ENCODE measurements at regions not wholly inside any gene's neighbourhood (a gene's known extent, or its start where the extent isn't known, plus 50 kb on each side); places are given as distances from the start of the nearest gene placed in this dataset.
"Not testable (repeated sequence)": the region's sequence is repeated elsewhere in the genome, so short reads cannot be mapped to it uniquely, and the experiment has no call there.

- TF ChIP-seq ZBTB7A (IDR thresholded peaks at IDR 0.05; ENCODE audit: borderline replicate concordance, control insufficient read depth, low read depth, low read length) (0 out of 2 replicates have a peak, but pooled peaks have one; percentile 31), ARNT (IDR thresholded peaks at IDR 0.05) (peak in 1 of 2 experiments; percentile 60; a peak in 1 of 4 replicates), PKNOX1 (IDR thresholded peaks at IDR 0.05) (0 out of 2 replicates have a peak, but pooled peaks have one; percentile 19), TRIM24 (IDR thresholded peaks at IDR 0.05) (peak; percentile 79 to 81), HDAC3 (IDR thresholded peaks at IDR 0.05; ENCODE audit: borderline replicate concordance, partially characterized antibody) (peak; percentile 62), FOSL1 (tag; conservative IDR thresholded peaks at IDR 0.05) (peak; percentile 85), FOXK2 (conservative IDR thresholded peaks at IDR 0.05 in 1 of 2, IDR thresholded peaks at IDR 0.05 in 1 of 2; ENCODE audit: low read depth in 2 of 2) (peak in 1 of 2 experiments; percentile 37; a peak in 1 of 4 replicates), ETV5 (CRISPR knock-in tag; IDR thresholded peaks at IDR 0.05; ENCODE audit: low read depth) (0 out of 2 replicates have a peak, but pooled peaks have one; percentile 34), RCOR1 (IDR thresholded peaks at IDR 0.05; ENCODE audit: borderline replicate concordance in 1 of 2, low read depth in 2 of 2, low read length in 2 of 2) (peak in 1 of 2 experiments; percentile 68; a peak in 2 of 4 replicates), ATF7 (IDR thresholded peaks at IDR 0.05) (peak; percentile 48; the same call in 1 of the 2 replicates), SMARCE1 (IDR thresholded peaks at IDR 0.05) (peak; percentile 84), PTTG1 (tag; IDR thresholded peaks at IDR 0.05; ENCODE audit: low read depth) (peak; percentile 90), CCNT2 (IDR thresholded peaks at IDR 0.05; ENCODE audit: borderline replicate concordance, extremely low read depth, insufficient read length, low read depth, low read length) (peak; percentile 54), DDX20 (tag; IDR thresholded peaks at IDR 0.05; ENCODE audit: low read depth) (peak; percentile 91), NR2C2 (tag; IDR thresholded peaks at IDR 0.05) (peak; percentile 54), KLF13 (tag; IDR thresholded peaks at IDR 0.05; ENCODE audit: borderline replicate concordance, low read depth) (0 out of 2 replicates have a peak, but pooled peaks have one; percentile 32), MTA3 (IDR thresholded peaks at IDR 0.05; ENCODE audit: borderline replicate concordance) (peak; percentile 55; the same call in 1 of the 2 replicates), EHMT2 (IDR thresholded peaks at IDR 0.05) (0 out of 2 replicates have a peak, but pooled peaks have one; percentile 20)
- TF ChIP-seq, protein P1, sequence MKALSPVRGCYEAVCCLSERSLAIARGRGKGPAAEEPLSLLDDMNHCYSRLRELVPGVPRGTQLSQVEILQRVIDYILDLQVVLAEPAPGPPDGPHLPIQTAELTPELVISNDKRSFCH (CRISPR knock-in tag; IDR thresholded peaks at IDR 0.05): not testable (repeated sequence)
- TF ChIP-seq, protein P1 (tag; IDR thresholded peaks at IDR 0.05): peak; percentile 67
- not testable (repeated sequence) for TF ChIP-seq NR2C2 (CRISPR knock-in tag; IDR thresholded peaks at IDR 0.05)
Observed at GRCh38 chr15:22710831-22711341, 75.6 kb upstream of the NIPA1 start (continued).

Measured in K562 (cell line).